HepG2 (cell line): ENCODE measurements at regions not wholly inside any gene's neighbourhood (a gene's known extent, or its start where the extent isn't known, plus 50 kb on each side); places are given as distances from the start of the nearest gene placed in this dataset.

Experiments
- ATAC-seq: fragments of 200-7000 bp; cut with Tn5 transposase; 3 replicates; pipeline ENCODE4 v1.9.1; 2020; ENCODE audit warnings: mild to moderate bottlenecking, moderate library complexity
- BruUV-seq: library from RNA; stranded (reverse); fragments of 400-500 nt; replicated peaks from 2 replicates; lab custom pipeline; 2021; lab: Mats Ljungman, UMichigan
- CTCF ChIA-PET: fragments of 300-600 bp; formaldehyde crosslinking; extraction: SDS; loops from one replicate; lab custom pipeline; 2021; ENCODE audit warnings: low total read pairs, inconsistent platforms, low intra/inter-chr PET ratio; lab: Yijun Ruan, JAX
- POLR2A ChIA-PET: fragments of 350-600 bp; sonication (Branson Sonifier 250); formaldehyde crosslinking; loops from one replicate; lab custom pipeline; 2020; ENCODE audit warnings: antibody characterized with exemption, inconsistent platforms; lab: Yijun Ruan, JAX
- DNase-seq: peaks from one replicate; pipeline ENCODE4 v3.0.0-alpha.2; 2015; ENCODE audit warnings: low spot score
- FAIRE-seq: peaks from 3 replicates; lab custom pipeline; 2011; peaks lifted over from hg19 to GRCh38; lab: Jason Lieb, UNC
- H2AFZ ChIP-seq: one replicate; pipeline ENCODE4 v1.6.1; 2011; ENCODE audit warnings: low read length, inconsistent platforms
- H3K27ac ChIP-seq: fragments of 300-600 bp; 3 replicates; pipeline ENCODE4 v1.8.0; 2011; ENCODE audit warnings: mixed run types, mild to moderate bottlenecking, mixed read lengths, low read length, inconsistent platforms; ENCODE audit not compliant: insufficient read depth; ENCODE audit errors: extremely low read length
- H3K27me3 ChIP-seq, 2 experiments: fragments of 200-600 bp in 1 of 2; 2 replicates in 1 of 2; 3 replicates in 1 of 2; pipeline versions ENCODE4 v1.6.0 to v1.8.0; 2011; ENCODE audit warnings: low read length in 2 of 2, mild to moderate bottlenecking in 2 of 2, moderate library complexity in 2 of 2, inconsistent platforms in 1 of 2; ENCODE audit not compliant: insufficient read depth in 2 of 2, control insufficient read depth in 1 of 2
- H3K36me3 ChIP-seq, 2 experiments: fragments of 200-600 bp in 1 of 2; replicated peaks in 1 of 2; 2 replicates in 1 of 2; 3 replicates in 1 of 2; pipeline versions ENCODE4 v1.5.1 to v1.8.0; 2011; ENCODE audit warnings: low read length in 2 of 2, inconsistent platforms in 1 of 2; ENCODE audit not compliant: insufficient read depth in 2 of 2, control insufficient read depth in 1 of 2
- H3K4me1 ChIP-seq: 2 replicates; pipeline ENCODE4 v1.5.1; 2012; ENCODE audit warnings: low read length, inconsistent platforms; ENCODE audit not compliant: insufficient read depth
- H3K4me2 ChIP-seq: 2 replicates; pipeline ENCODE4 v1.6.0; 2011; ENCODE audit warnings: low read depth, low read length, inconsistent platforms
- H3K4me3 ChIP-seq, 3 experiments: fragments of 200-600 bp in 1 of 3; sonication (generic), shearing (Covaris generic) in 1 of 3; replicated peaks in 1 of 3; 2 replicates each; pipeline ENCODE4 v1.5.1; 2011 to 2016; ENCODE audit warnings: low read length in 3 of 3, inconsistent platforms in 2 of 3, low read depth in 2 of 3, mild to moderate bottlenecking in 2 of 3, control low read depth in 1 of 3, mixed read lengths in 1 of 3; ENCODE audit not compliant: insufficient read depth in 1 of 3
- H3K79me2 ChIP-seq: one replicate; pipeline ENCODE4 v1.6.1; 2011; ENCODE audit warnings: low read length, inconsistent platforms; ENCODE audit not compliant: insufficient read depth
- H3K9ac ChIP-seq: 2 replicates; pipeline ENCODE4 v1.6.0; 2011; ENCODE audit warnings: mild to moderate bottlenecking, low read depth, low read length, inconsistent platforms; ENCODE audit not compliant: insufficient read depth
- H3K9me3 ChIP-seq: 2 replicates; pipeline ENCODE4 v1.5.1; 2012; ENCODE audit warnings: mild to moderate bottlenecking, low read length
- H4K20me1 ChIP-seq: 2 replicates; pipeline ENCODE4 v1.6.0; 2011; ENCODE audit warnings: inconsistent platforms, mild to moderate bottlenecking, low read length, moderate library complexity; ENCODE audit not compliant: insufficient read depth
- FOXP1 ChIP-seq, 2 experiments: fragments of 450-650 bp in 1 of 2; IDR thresholded peaks; 2 replicates each; pipeline ENCODE4 v1.6.1; 2017 to 2018; ENCODE audit warnings: antibody characterized with exemption in 1 of 2
- NR2C2 ChIP-seq: sonication (generic); formaldehyde crosslinking; IDR thresholded peaks from 2 replicates; pipeline ENCODE4 v1.4.0; 2020; ENCODE audit warnings: missing genetic modification reagents, mild to moderate bottlenecking, moderate library complexity, borderline replicate concordance
- STAG1 ChIP-seq: sonication (generic); formaldehyde crosslinking; IDR thresholded peaks from 2 replicates; pipeline ENCODE4 v1.4.0; 2020; ENCODE audit warnings: missing genetic modification reagents
- ZSCAN29 ChIP-seq: sonication (generic); formaldehyde crosslinking; conservative IDR thresholded peaks from 2 replicates; pipeline ENCODE4 v1.4.0; 2020; ENCODE audit warnings: mild to moderate bottlenecking, missing genetic modification reagents
- WGBS: methylation state at CpG from one replicate; pipeline ENCODE4 v1.1.6; 2017; ENCODE audit warnings: low lambda C conversion rate; 5-methylcytosine and 5-hydroxymethylcytosine counted together
- in situ Hi-C: cut with HindIII; loops from 2 replicates; pipeline ENCODE4 v1.10.0; 2017; ENCODE audit warnings: low pct_unique_long_range_greater_than_20kb; ENCODE audit not compliant: extremely low pct_ligation_motif_present
- intact Hi-C: fragments of 100-400 bp; cut with micrococcal nuclease; formaldehyde crosslinking; loops from one replicate; pipeline ENCODE4 v1.10.0; 2022; ENCODE audit not compliant: unreplicated experiment
- TF ChIP-seq, protein P1 (sequence below): sonication (generic); formaldehyde crosslinking; IDR thresholded peaks from 2 replicates; pipeline ENCODE4 v1.4.0; 2020; ENCODE audit warnings: mild to moderate bottlenecking, missing genetic modification reagents
- TF ChIP-seq, protein P2 (sequence below): sonication (generic); formaldehyde crosslinking; IDR thresholded peaks from 2 replicates; pipeline ENCODE4 v1.5.0; 2020; ENCODE audit warnings: missing genetic modification reagents

DNA sequence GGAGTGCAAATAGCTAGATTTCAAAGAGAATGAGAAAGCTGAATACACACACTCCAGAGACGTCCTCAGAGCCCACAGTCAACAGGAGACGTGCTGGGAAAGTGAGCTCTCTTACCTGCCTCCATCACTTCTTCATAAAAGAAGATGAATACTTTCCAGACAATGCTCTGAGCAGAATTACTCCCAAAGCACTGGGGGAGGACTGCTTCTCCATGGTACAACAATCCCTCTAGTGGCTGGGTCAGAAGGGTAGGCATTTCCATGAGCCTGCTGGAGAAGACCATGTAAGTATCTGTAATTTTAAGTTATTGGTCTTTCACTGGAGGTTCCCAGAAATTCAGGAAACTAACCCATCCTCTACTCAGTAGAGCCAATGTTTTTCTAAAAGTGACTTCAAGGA lies 190.3 kb downstream of the RBM43 start:
- no TSS peak for BruUV-seq
- Histone ChIP-seq H3K27me3 (no peaks in the 10 kb centered on the region), H3K27ac (no peak overlapping the region), H3K4me1 (no peaks in the 10 kb centered on the region), H3K79me2 (no peaks in the 10 kb centered on the region), H4K20me1 (no peaks in the 10 kb centered on the region), H3K9ac (no peak overlapping the region), H3K9me3 (no peaks in the 10 kb centered on the region), H2AFZ (no peak overlapping the region), H3K36me3 (no peaks in the 10 kb centered on the region), H3K4me2 (no peak overlapping the region), H3K4me3 (no peak overlapping the region)
- TF ChIP-seq STAG1 (CRISPR knock-in tag): peak; percentile 18; the same call in 1 of the 2 replicates
- TF ChIP-seq, protein P1, sequence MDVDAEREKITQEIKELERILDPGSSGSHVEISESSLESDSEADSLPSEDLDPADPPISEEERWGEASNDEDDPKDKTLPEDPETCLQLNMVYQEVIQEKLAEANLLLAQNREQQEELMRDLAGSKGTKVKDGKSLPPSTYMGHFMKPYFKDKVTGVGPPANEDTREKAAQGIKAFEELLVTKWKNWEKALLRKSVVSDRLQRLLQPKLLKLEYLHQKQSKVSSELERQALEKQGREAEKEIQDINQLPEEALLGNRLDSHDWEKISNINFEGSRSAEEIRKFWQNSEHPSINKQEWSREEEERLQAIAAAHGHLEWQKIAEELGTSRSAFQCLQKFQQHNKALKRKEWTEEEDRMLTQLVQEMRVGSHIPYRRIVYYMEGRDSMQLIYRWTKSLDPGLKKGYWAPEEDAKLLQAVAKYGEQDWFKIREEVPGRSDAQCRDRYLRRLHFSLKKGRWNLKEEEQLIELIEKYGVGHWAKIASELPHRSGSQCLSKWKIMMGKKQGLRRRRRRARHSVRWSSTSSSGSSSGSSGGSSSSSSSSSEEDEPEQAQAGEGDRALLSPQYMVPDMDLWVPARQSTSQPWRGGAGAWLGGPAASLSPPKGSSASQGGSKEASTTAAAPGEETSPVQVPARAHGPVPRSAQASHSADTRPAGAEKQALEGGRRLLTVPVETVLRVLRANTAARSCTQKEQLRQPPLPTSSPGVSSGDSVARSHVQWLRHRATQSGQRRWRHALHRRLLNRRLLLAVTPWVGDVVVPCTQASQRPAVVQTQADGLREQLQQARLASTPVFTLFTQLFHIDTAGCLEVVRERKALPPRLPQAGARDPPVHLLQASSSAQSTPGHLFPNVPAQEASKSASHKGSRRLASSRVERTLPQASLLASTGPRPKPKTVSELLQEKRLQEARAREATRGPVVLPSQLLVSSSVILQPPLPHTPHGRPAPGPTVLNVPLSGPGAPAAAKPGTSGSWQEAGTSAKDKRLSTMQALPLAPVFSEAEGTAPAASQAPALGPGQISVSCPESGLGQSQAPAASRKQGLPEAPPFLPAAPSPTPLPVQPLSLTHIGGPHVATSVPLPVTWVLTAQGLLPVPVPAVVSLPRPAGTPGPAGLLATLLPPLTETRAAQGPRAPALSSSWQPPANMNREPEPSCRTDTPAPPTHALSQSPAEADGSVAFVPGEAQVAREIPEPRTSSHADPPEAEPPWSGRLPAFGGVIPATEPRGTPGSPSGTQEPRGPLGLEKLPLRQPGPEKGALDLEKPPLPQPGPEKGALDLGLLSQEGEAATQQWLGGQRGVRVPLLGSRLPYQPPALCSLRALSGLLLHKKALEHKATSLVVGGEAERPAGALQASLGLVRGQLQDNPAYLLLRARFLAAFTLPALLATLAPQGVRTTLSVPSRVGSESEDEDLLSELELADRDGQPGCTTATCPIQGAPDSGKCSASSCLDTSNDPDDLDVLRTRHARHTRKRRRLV (CRISPR knock-in tag): no peak
- DNase-seq (no peak), ATAC-seq (peak; percentile 68), FAIRE-seq (no peak)
- 0% methylated on average over 2 of the region's 2 CpGs for WGBS
- POLR2A ChIA-PET: no interaction called here
- in situ Hi-C loops: no loop called here
- intact Hi-C loops: no loop called here
- CTCF ChIA-PET: no interaction called here

- intact Hi-C loops: no loop called here
- no peak overlapping the region for H3K4me3 ChIP-seq
- H3K27me3 ChIP-seq: no peaks in the 10 kb centered on the region
- no peaks in the 10 kb centered on the region for H3K9me3 ChIP-seq
- DNase-seq (no peak), FAIRE-seq (no peak), ATAC-seq (no peak)
- H3K4me2 ChIP-seq: no peak overlapping the region
- no TSS peak for BruUV-seq
- H2AFZ ChIP-seq: no peak overlapping the region
- no peak overlapping the region for H3K9ac ChIP-seq
- WGBS: 5% methylated on average over 1 of the region's 1 CpG
- ChIA-PET POLR2A (no interaction called here), CTCF (no interaction called here)
- no peaks in the 10 kb centered on the region for H3K79me2 ChIP-seq
- no peaks in the 10 kb centered on the region for H4K20me1 ChIP-seq
- TF ChIP-seq, protein P2, sequence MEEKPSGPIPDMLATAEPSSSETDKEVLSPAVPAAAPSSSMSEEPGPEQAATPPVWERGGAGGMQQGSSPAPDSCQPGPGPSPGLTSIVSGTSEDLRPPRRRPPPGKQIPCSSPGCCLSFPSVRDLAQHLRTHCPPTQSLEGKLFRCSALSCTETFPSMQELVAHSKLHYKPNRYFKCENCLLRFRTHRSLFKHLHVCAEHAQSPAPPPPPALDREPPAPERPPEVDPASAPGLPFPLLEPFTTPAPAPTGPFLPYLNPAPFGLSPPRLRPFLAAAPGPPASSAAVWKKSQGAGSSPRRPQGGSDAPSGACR: no peak
- TF ChIP-seq ZSCAN29: no peak
- no peak for TF ChIP-seq NR2C2 (CRISPR knock-in tag)
- TF ChIP-seq FOXP1 (IDR thresholded peaks at IDR 0.05): no peak
- TF ChIP-seq FOXP1 (CRISPR knock-in tag; IDR thresholded peaks at IDR 0.05): no peak
- H3K27ac ChIP-seq: no peak overlapping the region
- no peaks in the 10 kb centered on the region for H3K4me1 ChIP-seq
- no peaks in the 10 kb centered on the region for H3K36me3 ChIP-seq
- in situ Hi-C loops: no loop called here
Observed at GRCh38 chr2:151070253-151070652, 191.4 kb downstream of the RBM43 start.
